Activated CD4-positive, alpha-beta T cell treated with anti-CD3 and anti-CD28 coated beads, Interleukin-2, amount 50 U/mL, for 48 hours (primary cell): ENCODE measurements at regions not wholly inside any gene's neighbourhood (a gene's known extent, or its start where the extent isn't known, plus 50 kb on each side); places are given as distances from the start of the nearest gene placed in this dataset.

Source experiments
- DNase-seq, 2 experiments: peaks; one replicate each; pipeline ENCODE4 v3.0.0-alpha.2; 2020

DNA sequence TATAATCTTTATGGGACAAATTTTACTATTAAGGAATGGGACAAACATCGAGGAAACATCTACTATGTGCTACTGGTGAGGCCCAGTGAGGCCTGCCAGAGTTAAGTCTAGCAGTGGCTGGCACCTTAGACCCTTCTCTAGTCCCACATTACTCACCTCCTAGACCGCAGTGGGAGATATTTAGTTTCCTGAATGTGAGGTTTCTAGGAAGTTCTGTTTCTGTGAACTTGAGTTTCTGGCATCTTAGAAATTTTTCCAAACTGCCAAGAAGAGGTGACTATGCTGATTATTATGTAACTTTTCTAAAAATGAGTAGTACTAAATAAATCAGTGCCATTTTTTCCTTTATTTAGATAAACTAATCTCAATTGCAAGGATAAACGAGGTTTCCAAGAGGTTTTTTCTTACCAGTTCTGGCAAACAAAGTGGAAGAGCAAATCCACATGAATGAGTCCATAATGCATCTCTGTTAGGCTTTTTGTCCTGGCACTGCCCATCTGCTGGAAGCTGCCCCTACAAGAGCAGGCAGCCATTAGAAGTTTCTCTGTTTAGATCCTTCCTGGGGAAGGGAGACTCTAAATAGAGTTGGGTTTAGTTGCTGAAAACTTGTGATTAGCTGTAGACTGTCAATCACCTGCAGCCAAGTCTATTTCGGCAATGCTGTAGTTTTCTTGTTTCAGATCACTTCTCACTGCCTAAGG, 348.7 kb downstream of the MAN2A1 start:
- DNase-seq: no peak

GRCh38 chr5:110040178-110040577, 350.5 kb downstream of the MAN2A1 start:
- DNase-seq: no peak

DNA sequence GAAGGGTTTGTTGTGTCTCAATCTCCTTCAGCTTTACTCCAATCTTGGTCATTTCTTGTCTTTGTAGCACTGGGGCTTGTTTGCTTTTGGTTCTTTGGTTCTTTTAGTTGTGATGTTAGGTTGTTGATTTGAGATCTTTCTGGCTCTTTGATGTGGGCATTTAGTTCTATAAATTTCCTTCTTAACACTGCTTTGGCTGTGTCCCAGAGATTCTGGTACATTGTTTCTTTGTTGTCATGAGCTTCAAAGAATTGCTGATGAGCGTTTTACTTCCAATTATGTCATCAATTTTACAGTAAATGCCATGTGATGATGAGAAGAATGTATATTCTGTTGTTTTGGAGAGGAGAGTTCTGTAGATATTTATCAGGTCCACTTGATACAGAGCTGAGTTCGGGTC, 353.3 kb downstream of the MAN2A1 start:
- no peak for DNase-seq

DNA sequence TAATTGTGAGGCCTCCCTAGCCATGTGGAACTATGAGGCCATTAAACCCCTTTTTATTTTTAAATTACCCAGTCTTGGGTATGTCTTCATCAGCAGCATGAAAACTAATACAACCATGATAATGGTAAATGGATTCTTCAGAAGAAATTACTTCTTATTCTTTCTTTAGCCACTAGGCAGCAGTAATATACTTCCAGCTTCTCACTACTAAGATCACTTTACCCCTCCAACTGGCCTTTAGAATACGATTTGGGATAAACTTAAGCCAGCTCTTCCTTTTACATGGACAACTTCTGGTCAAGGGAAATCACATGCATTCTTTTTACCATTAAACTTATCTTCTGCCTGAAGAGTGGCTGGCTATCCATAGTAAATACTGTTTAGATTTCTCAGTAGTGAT, 355.4 kb downstream of the MAN2A1 start:
- no peak for DNase-seq

GRCh38 chr5:110048491-110048890, 358.8 kb downstream of the MAN2A1 start:
- DNase-seq: no peak

- DNase-seq: no peak
These were observed 360.1 kb downstream of the MAN2A1 start for GRCh38 chr5:110049816-110050215.

DNA sequence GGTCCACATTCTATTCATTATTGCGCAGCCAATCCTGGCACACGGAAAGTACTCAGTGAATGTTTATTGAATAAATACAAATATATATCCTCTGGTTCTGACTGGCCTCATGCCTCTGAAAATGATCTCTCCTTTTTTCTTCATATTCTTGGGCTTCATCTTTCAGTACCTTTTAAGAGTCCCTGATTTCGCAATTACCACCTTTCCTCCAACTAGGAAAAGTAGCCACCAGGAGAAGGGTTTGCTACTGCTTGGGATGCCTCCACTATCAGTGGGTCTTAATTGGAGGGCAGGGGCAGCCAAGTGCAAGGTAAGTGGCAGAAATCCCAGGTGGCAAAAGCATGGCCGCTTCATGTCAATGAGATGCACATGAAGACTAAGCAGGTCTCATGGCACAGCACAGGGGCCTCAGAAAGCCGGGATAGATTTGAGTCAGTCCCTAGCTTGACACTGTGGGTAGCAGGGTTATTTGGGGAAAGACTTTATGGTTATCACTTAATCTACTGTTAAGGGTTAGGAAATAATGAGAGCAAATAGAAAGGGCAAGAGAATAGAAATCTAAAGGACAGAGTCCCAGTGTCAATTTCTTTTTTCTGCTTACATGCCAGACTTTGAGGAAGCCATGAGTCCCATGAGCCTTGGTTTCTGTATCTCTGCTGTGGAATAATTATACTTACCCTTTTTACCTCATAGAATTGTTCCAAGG, 361.1 kb downstream of the MAN2A1 start:
- DNase-seq: no peak

DNA sequence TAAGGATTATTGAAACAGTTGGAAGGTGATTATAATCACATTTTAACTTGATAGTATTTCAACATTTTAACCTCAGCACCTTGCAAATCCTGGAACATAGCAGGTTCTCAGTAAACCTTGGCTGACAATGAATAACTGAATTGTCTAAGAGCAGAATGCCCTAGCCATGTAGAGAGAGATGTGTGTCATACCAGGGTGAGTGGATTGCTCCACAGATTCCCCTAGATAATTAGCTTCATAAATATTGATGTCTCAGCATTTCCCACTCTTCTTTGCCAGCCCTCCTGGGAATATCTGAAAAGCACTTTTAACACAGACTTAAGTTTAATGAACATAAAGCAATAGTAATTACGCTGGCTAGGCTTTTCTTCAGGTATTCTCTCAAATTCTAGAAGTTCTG, 363.5 kb downstream of the MAN2A1 start:
- DNase-seq: no peak

DNA sequence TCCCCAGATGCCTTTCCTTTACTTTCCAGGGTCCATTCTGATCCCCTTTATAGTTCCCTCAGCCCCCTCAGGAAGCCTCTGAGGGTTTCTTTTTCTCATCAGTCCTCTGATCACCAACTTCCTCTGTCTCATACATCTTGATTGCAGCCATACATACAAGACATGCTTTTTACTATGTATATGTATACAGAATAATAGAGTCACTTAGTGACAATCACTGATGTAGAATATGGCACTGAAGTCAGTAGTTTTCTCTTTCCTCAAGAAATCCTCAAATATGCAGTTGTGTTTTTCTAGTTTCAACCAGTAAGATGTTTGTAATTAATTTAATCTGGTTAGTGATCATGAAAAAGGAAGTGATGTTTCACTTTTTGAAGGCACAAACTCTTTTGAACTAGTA, 364.1 kb downstream of the MAN2A1 start:
- no peak for DNase-seq

DNA sequence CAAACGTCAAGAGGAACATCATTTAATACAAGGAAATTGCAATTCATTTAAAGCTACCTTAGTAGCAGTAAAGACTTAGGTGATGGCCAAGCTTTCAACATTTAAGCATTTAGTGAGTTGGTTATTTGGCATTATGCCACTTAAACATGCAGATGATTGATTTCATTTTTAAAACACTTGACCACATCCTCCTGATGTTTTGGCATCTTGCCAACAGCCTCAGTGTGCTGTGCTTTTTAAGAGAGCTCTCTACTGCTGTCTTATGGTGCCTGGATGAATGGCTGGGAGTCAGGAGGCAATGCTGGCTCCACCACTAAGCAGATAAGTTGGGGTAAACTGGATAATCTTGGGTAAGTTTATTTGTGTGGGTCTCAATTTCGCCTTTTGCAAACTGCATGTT, 364.5 kb downstream of the MAN2A1 start:
- DNase-seq: peak; percentile 54 to 64

DNA sequence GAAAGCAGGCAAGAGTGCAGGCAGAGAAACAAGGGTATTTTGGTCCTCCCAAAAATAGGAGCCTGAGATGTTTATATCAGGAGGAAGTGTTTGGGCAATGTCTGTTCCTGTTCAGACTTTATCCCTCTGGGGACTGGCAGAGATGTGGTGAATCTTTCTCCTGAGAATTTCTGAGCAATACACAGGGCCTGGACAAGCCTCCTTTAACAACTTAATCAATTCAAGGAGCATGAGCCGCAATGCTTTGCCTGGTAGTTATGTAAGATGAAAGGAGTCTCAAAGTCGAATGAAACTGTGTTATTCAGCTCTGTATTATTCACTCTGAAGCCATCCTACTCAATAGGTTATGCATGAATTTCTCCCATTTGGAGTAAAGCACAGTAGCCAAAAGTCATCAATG, 365.6 kb downstream of the MAN2A1 start:
- no peak for DNase-seq

DNA sequence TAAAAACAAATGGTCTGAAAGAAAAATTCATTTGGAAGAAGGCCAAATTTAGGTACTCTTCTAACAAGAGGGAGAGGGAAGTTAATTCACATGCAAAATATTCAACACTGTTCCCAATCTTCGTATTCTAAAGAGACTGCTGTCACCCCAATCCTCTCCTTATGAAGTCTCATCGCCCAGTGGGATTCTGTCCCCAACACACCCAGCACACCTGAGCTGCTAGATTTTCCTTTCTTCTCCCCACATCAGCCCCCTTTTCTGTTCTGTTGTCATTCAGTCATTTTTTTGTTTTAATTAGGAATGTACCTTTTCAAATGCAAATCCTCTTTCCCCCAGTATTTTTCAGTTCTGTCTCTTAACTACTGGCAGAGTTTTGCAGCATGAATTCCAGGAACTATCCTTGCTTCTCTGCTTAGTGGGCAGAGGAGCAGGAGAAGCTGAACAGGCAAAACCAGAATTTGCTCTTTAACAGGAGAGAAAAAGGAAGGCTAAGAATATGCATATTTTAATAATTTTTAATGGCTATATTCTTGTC, 366.9 kb downstream of the MAN2A1 start:
- no peak for DNase-seq

DNA sequence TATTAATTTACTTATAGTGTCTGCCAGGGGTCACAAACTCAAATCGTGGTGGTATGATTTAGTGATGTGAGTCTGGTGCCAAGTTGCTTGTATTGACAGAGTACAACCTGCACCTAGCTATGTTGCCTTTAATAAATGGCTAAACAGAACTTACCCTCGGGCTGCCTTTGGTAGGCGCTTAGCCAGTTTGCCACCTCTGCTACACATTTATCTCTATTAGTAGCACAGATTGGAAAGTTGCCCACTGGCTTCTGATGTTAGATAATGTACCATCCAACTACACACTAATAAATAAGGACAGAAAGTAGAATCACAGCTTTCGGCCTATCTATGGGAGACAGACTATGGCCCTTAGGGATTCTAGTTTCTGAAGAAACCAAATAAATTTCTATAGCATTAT, 368.4 kb downstream of the MAN2A1 start:
- DNase-seq: no peak

DNA sequence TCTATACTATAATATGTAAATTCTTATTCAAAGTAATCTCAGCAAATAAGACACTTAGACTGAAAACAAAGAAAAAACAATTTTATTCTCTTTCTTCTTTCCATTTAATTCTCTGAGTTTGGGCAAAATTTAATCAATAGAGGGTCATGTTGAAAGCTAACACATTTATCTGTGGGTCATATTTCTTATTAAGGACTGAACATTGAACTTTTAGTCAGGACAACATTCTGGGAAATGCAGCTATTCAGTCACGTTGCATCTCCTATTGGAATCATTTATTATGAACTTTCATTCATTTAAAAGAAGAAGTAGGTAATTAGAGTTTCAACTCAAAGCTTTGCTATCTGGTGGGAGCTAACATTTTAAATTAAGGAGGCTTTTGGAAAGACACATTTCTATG, 372.5 kb downstream of the MAN2A1 start:
- DNase-seq: no peak

DNA sequence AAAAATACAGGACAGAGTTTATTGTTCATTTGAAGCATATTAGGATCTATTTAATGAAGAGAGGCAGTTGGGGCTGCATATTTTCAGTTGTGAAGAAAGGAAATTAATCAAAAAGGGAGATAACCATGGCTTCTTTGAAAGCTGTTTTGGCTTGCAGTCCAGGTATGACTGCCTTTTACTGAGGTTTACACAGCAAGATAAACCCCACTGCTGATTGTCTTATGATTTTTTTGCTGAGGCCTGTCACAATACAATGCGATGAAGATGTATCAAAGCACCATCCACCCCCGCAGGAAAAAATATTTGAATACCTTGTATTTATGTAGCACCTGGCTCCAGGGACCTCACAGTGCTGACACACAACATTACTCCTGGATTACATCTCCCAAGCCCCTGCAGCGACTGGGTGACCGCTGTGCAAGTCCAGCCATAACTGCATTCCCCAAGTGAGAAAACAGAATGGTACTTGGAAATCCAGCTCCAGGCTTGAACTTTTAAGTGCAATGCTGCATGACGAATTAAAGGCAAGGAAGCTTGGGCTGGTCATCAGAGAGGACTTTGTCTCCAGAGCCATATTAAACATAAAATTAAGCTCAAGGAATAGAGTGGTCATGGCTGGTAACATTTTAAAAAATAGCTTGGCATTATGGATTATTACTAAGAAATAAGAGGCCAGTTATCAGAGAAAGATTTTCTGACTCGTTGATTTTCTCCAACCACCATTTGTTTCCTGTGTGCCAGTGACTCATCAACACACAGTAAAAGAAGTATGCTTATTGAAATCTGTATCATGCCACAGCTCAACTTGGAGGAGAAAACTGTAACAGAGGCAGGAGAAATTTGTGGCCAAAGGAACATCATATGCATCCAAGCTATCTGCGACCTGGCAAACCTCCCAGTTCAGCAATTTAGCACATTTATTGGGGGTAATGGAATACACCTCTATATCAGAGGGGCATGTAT, 374.2 kb downstream of the MAN2A1 start:
- DNase-seq: no peak

DNA sequence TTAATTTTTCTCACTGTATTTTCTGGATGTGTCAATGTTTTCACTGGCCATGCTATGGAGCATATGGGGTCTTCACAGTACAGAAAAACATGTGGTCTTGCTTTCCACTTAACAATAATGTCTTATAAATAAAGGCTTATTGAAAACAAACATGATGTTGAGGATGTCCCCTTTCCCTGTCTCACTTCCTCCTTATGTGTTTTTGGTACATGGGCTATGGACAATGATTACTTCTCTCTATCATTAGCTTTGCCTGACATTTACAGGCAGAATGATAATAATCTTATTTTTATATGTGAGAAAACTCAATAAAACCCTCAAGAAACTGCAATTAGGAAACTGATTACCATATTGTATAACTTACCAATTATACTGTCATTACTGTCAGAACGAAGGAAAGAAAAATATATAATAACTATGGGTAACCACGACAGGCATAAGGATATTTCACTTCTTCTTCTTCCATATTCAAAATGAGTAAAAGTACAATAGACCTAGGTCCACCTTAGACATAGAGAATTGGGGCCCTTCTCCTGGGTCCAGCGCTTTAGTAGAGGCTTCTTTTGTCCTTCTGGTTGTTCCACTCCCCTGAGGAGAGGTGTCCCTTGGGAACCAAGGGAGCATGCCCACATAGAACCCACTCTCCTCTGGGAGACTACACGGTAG, 375.0 kb downstream of the MAN2A1 start:
- DNase-seq: no peak

- no peak for DNase-seq
These were observed 381.1 kb downstream of the MAN2A1 start for GRCh38 chr5:110070836-110071235.

DNA sequence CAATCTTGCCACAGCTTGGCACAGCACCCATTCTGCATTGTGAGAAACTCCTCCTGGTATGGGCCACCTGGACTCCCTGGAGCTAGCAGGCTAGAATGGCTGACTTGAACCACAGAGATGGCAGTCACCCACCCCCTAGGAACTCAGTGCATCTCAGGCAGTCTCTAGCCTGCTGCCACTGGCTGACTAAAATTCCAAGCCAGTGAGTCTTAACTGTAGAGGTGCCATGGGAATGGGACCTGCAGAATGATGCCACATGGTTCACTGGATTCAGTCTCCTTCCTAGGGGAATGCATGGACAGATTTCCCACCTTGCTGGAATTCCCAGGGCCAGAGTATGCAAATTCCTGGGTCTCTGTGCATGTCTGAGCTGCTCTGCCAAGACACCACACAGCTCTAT, 382.9 kb downstream of the MAN2A1 start:
- no peak for DNase-seq

DNA sequence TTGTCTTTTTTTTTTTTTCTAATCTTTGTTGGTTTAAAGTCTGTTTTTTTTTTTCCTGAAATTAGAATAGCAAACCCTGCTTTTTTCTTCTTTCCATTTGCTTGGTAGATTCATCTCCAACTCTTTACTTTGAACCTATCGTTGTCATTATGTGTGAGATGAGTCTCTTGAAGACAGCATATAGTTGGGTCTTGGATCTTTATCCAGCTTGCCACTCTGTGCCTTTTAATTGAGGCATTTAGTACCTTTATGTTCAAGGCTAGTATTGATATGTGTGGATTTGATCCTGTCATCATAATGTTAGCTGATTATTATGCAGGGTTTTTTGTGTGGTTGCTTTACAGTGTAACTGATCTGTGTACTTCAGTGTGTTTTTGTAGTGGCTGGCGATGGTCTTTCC, 383.8 kb downstream of the MAN2A1 start:
- no peak for DNase-seq

- DNase-seq: no peak
These were observed 385.9 kb downstream of the MAN2A1 start for GRCh38 chr5:110075656-110076055.

DNA sequence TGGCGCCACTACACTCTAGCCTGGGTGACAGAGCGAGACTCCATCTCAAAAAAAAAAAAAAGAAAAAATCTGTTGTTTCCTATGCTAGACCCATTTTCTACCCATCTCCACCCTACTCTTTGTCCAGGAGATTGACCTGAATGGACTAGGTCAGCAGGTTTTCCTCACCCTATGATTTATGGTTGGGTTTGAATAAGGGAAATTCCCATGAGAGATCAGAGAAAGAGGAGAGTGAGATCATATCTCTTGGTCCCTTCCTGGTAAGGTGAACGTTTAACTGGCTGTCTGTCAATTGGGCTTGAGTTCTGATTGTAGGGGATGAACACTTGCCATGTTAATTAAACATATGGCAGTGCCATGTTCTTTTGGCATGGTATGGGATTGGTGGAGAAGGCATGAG, 387.4 kb downstream of the MAN2A1 start:
- DNase-seq: no peak

GRCh38 chr5:110082194-110082593, 392.5 kb downstream of the MAN2A1 start:
- DNase-seq: no peak

GRCh38 chr5:110082863-110083262, 393.1 kb downstream of the MAN2A1 start:
- DNase-seq: no peak
